AG20443 (cell line): ENCODE measurements at regions not wholly inside any gene's neighbourhood (a gene's known extent, or its start where the extent isn't known, plus 50 kb on each side); places are given as distances from the start of the nearest gene placed in this dataset.
A peak's percentile ranks its signal among the peaks of the same experiment; 100 is the strongest.
"Not testable (repeated sequence)": the region's sequence is repeated elsewhere in the genome, so short reads cannot be mapped to it uniquely, and the experiment has no call there.

Experiments
- DNase-seq: peaks from one replicate; pipeline ENCODE4 v3.0.0; 2012; ENCODE audit warnings: low spot score, mixed read lengths

DNA sequence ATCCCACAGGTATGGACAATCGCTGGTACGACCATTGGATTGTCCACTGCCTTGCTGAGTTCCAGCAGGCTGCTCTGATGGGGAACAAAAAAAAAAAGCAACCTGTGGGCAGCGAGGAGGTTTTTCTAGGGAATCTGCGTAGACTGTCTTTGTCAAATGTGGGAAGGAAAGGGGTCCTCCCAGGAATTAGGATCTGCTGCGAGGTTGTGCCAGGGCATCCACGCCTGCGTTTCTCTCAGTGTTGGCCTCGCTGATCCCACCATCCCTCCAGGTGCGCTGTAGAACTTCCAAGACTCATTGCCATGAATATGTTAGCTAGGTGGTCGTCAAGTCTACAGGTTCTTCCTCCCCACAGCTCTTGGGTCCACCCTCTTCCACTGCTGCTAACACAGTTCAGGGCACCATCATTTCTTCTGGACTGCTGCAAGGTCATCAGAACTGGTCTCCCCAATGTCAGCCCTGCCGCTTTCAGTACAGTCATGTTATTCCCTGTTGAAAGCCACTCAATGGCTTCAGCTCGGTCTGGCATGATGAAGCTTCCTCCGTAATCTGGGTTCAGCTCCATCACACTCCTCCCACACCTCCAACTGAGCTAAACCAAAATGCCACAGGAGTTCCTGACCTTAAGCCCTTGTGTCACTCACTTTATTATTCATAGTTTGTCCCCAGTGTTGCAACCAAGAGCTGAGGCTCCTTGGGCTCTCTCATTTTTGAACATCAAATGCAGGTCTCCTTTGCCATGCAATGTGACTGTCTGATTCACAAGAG lies 79.5 kb upstream of the DMRT1 start:
- no peak for DNase-seq

DNA sequence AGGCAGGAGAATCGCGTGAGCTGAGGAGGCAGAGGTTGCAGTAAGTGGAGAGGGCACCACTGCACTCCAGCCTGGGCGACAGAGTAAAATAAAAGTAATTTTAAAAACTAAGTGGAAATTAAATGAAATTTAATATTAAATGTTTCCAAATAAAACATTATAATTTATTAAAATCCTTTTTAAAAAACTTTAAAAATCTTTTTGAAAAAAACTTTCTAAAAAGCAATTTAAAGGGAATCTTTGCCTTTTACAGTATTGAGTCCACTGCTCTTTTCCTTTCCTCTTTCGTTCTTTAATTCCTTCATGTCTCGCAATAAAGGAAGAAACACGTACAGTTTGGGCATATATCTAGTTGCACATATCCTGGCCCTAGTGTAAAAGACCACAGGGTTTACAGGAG lies 77.8 kb upstream of the DMRT1 start:
- DNase-seq = no peak

DNA sequence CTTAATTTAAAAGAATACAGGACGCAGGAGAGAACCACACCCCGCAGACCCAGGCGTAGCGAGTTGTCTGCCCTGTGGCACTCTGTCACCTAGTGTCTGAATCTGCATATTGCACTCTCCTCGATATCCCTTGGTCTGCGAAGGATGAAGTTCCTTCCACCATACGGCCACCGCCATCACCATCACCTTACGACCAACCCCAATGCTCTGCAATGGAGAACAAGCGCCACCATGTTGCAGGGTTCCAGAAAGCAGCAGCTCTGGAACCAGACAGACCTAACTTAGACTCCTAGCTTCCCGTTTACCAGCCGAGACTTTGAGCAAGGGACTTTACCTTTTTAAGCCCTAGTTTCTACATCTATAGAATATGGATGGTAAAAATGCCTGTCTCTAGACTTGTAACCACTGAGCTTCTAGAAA lies 77.4 kb upstream of the DMRT1 start:
- peak; percentile 89 for DNase-seq

DNA sequence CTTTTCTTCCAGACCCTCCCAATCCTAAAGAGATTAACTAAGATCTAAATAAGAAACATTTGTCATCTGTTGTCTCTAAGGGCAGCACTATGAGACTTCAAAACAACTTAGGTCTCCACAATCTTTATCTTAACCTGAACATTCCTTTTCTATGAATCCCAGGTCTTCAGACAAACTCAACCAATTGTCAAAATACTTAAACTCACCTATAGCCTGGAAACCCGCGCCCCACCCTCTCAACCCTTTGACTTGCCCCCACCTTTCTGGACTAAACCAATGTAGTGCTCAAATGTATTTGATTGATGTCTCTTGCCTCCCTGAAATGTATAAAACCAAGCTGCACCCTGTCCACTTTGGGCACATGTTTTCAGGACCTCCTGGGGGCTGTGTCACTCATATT lies 76.5 kb upstream of the DMRT1 start:
- DNase-seq = no peak

DNA sequence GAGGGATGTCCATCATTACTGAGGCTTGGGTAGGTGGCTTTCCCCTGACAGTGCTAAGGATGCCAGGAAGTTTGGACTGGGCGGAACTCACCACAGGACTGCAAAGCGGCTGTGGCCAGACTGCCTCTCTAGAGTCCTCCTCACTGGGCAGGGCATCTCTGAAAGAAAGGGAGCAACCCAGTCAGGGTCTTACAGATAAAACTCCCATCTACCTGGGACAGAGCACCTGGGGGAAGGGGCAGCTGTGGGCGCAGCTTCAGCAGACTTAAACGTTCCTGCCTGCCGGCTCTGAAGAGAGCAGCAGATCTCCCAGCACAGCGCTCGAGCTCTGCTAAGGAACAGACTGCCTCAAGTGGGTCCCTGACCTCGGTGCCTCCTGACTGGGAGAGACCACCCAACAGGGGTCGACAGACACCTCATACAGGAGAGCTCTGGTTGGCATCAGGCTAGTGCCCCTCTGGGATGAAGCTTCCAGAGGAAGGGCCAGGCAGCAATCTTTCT lies 74.4 kb upstream of the DMRT1 start:
- not testable (repeated sequence) for DNase-seq

DNA sequence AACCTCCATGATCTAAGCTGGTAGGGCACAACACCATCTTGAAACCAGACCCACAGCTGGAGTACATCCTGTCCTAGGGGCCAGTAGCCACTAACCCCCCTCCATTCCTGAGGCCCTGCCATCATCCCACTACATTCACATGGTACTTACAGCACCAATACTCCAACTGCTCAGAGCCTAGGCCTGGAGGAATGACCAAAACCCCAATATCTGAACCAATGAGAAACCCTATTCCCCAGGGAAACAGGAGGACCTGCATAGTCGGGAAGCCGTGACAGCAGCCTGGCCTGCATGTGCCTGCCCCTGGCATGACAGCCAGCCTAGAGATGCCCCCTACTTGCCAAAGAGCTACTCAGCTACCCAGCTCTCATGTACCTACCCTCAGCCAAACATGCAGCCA lies 65.4 kb upstream of the DMRT1 start:
- no peak for DNase-seq

DNA sequence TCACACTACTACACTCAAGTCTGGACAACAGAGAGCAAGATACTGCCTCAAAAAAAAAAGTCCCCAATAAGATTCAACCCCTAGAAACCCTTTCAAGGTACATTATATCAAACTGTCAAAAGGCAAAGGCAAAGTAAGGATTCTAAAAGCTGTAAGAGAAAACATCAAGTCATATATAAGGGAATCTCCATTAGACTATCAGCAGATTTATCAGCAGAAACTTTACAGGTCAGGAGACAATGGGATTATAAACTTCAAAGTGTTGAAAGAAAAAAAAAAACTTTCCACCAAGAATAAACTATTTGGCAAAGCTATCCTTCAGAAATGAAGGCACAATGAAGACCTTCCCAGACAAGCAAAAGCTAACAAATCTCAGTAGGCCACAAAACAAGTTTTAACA lies 63.5 kb upstream of the DMRT1 start:
- DNase-seq = no peak

DNA sequence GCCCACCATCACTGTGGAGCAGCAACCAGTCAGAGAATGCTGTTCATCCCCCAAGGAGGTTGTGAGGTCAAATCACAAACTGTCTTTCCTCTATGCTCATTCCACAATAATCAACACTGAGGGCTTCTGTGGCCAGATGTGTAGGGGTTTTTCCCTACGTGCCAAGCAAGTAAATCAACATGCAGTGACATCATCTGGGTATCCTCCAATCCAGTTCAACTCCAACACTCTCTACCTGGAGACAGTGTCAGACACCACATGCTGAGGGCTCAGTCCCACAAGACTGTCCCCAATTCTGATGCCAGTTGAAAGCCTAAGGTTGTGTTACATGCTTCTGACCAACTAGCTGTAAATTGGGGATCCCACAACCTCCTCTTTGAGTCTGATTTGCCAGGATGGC lies 57.3 kb upstream of the DMRT1 start:
- DNase-seq = no peak

DNA sequence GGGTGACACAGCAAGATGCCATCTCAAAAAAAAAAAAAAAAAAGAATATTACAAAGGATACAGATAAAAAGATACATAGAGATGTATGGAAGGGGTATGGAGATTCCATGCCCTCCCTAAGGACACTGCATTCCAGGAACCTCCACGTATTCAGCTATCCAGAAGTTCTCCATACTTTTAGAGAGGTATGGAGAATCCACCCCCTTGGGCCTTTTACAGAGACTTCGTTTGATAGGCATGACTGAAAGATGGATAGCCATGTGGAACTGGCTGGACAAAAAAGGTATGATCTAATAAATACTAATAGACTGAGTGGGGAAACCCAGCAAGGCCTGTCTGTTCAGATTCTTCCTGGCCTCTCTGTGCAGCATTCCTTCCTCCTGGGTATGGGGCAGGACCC lies 56.6 kb upstream of the DMRT1 start:
- no peak for DNase-seq

DNA sequence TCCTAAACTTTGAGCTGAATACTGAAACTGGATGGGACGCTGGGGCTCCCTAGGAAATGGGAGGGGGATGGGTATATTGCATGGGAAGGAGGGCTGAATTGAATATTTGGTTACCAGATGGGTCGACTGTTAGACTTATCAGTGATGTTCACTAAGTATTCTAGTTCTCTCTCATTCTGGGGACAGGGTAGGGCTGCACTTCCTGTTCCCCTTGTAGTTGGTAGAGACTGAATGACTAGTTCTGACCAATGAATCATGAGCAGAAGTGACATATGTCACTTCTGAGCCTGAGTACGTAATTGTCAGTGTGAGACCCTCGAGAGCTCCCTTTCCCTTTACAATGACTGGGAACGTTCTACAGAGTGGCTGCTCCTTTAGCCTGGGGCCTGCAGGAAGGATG lies 55.5 kb upstream of the DMRT1 start:
- DNase-seq = no peak

DNA sequence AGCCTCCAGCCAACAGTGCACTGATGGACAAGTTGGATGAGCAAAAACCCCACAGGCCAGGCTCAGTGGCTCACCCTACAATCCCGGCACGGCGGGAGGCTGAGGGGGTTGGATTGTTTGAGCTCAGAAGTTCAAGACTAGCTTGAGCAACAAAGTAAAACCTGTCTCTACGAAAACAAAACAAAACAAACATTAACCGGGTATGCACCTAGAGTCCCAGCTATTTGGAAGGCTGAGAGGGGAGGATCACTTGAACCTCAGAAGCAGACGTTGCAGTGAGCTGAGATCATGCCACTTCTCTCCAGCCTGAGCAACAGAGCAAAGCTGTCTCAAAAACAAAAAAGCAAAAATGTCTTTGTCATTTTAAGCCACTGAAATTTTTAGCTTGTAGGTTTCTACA lies 55.1 kb upstream of the DMRT1 start:
- no peak for DNase-seq

DNA sequence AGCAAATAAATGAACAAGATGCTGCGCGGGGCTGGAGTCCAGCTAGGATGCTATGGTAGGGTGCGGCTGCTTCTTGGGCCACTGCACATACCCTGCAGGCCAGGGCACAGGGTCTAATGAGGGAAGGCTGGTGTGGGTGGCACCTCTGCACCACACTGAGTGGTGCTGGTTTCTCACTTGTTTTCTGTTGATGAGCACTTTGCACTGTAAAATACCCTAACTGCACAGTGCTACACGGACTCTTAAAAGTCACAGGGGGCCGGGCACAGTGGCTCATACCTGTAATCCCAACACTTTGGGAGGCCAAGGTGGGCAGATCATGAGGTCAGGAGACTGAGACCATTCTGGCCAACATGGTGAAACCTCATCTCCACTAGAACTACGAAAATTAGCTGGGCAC lies 52.7 kb upstream of the DMRT1 start:
- no peak for DNase-seq
